ENCODE measurements at regions not wholly inside any gene's neighbourhood (a gene's known extent, or its start where the extent isn't known, plus 50 kb on each side); places are given as distances from the start of the nearest gene placed in this dataset.

GRCh38 chr18:10067670-10068659 lies 154.1 kb downstream of the VAPA start:
- no peak for DNase-seq (ENCODE audit: low read depth)
- H3K4me3 ChIP-seq (ENCODE audit: low read depth, low read length): no peak overlapping the region
- TF ChIP-seq CTCF (IDR thresholded peaks at IDR 0.05; ENCODE audit: insufficient read depth, low read depth, low read length, missing control alignments): no peak

GRCh38 chr18:10068766-10069567 lies 155.2 kb downstream of the VAPA start:
- no peak overlapping the region for H3K4me3 ChIP-seq (ENCODE audit: low read depth, low read length)
- no peak for DNase-seq (ENCODE audit: low read depth)
- no peak for TF ChIP-seq CTCF (IDR thresholded peaks at IDR 0.05; ENCODE audit: insufficient read depth, low read depth, low read length, missing control alignments)

GRCh38 chr18:10070561-10071000 lies 156.8 kb downstream of the VAPA start:
- no peak for TF ChIP-seq CTCF (IDR thresholded peaks at IDR 0.05; ENCODE audit: insufficient read depth, low read depth, low read length, missing control alignments)
- no peak for DNase-seq (ENCODE audit: low read depth)
- no peak overlapping the region for H3K4me3 ChIP-seq (ENCODE audit: low read depth, low read length)

GRCh38 chr18:10072671-10073175 lies 158.9 kb downstream of the VAPA start:
- DNase-seq (ENCODE audit: low read depth): no peak
- TF ChIP-seq CTCF (IDR thresholded peaks at IDR 0.05; ENCODE audit: insufficient read depth, low read depth, low read length, missing control alignments): no peak

GRCh38 chr18:10074110-10074509 lies 160.3 kb downstream of the VAPA start:
- H3K4me3 ChIP-seq (ENCODE audit: low read depth, low read length): no peak overlapping the region
- TF ChIP-seq CTCF (IDR thresholded peaks at IDR 0.05; ENCODE audit: insufficient read depth, low read depth, low read length, missing control alignments): no peak
- no peak for DNase-seq (ENCODE audit: low read depth)

More at GRCh38 chr18:10072671-10073175, 158.9 kb downstream of the VAPA start:
- H3K4me3 ChIP-seq (ENCODE audit: low read depth, low read length): no peak overlapping the region

GRCh38 chr18:10074728-10075127 lies 160.9 kb downstream of the VAPA start:
- no peak for TF ChIP-seq CTCF (IDR thresholded peaks at IDR 0.05; ENCODE audit: insufficient read depth, low read depth, low read length, missing control alignments)
- no peak for DNase-seq (ENCODE audit: low read depth)
- no peak overlapping the region for H3K4me3 ChIP-seq (ENCODE audit: low read depth, low read length)
